ENCODE measurements at regions not wholly inside any gene's neighbourhood (a gene's known extent, or its start where the extent isn't known, plus 50 kb on each side); places are given as distances from the start of the nearest gene placed in this dataset.

- WGBS, 2 experiments (ENCODE audit: low coverage in 1 of 2, low lambda C conversion rate in 2 of 2, missing lambda C conversion rate in 2 of 2) = 13% methylated on average over 3 of the region's 3 CpGs
- no peak overlapping the region for H2AFZ ChIP-seq
- H3F3A ChIP-seq (ENCODE audit: insufficient read depth) = no peaks in the 10 kb centered on the region
- no peak overlapping the region for H3K4me2 ChIP-seq (ENCODE audit: unreplicated experiment)
- in situ Hi-C loops (cut with MboI) = no loop called here
- H3K27ac ChIP-seq = no peak overlapping the region
- no peaks in the 10 kb centered on the region for H3K36me3 ChIP-seq (ENCODE audit: low read depth)
- DNase-seq = no peak
- no peak overlapping the region for H3K9ac ChIP-seq
- no peak overlapping the region for H3K4me3 ChIP-seq
- H3K79me2 ChIP-seq (ENCODE audit: insufficient read depth) = no peaks in the 10 kb centered on the region
- no peaks in the 10 kb centered on the region for H3K4me1 ChIP-seq (ENCODE audit: insufficient read depth)
- H4K20me1 ChIP-seq (ENCODE audit: insufficient read depth) = no peaks in the 10 kb centered on the region
- H3K9me2 ChIP-seq (ENCODE audit: insufficient read depth) = no peaks in the 10 kb centered on the region
- no peaks in the 10 kb centered on the region for H3K27me3 ChIP-seq (replicated peaks; ENCODE audit: insufficient read depth)
- TF ChIP-seq EZH2phosphoT487 (IDR thresholded peaks at IDR 0.05; ENCODE audit: insufficient read depth, low read depth) (no peak), EZH2 (IDR thresholded peaks at IDR 0.05; ENCODE audit: insufficient read depth, poor library complexity, severe bottlenecking) (no peak)
- H3K9me3 ChIP-seq (ENCODE audit: low read depth) = no peaks in the 10 kb centered on the region
Measured at GRCh38 chr4:27728892-27729291, 868.3 kb downstream of the STIM2 start.

- H3F3A ChIP-seq (ENCODE audit: insufficient read depth) = no peaks in the 10 kb centered on the region
- TF ChIP-seq EZH2phosphoT487 (IDR thresholded peaks at IDR 0.05; ENCODE audit: insufficient read depth, low read depth) (no peak), EZH2 (IDR thresholded peaks at IDR 0.05; ENCODE audit: insufficient read depth, poor library complexity, severe bottlenecking) (no peak)
- no peaks in the 10 kb centered on the region; the same call in 1 of the 2 replicates for H3K9me2 ChIP-seq (ENCODE audit: insufficient read depth)
- no peak for DNase-seq
- H4K20me1 ChIP-seq (ENCODE audit: insufficient read depth) = no peaks in the 10 kb centered on the region
- H3K4me3 ChIP-seq = no peak overlapping the region
- in situ Hi-C loops (cut with MboI) = no loop called here
- no peak overlapping the region for H3K4me2 ChIP-seq (ENCODE audit: unreplicated experiment)
- no peaks in the 10 kb centered on the region for H3K36me3 ChIP-seq (ENCODE audit: low read depth)
- no peaks in the 10 kb centered on the region for H3K4me1 ChIP-seq (ENCODE audit: insufficient read depth)
- no peak overlapping the region for H3K27ac ChIP-seq
- no peak overlapping the region for H3K9ac ChIP-seq
- H2AFZ ChIP-seq = no peak overlapping the region
- H3K27me3 ChIP-seq (replicated peaks; ENCODE audit: insufficient read depth) = no peaks in the 10 kb centered on the region
- H3K9me3 ChIP-seq (ENCODE audit: low read depth) = no peaks in the 10 kb centered on the region
- no peaks in the 10 kb centered on the region for H3K79me2 ChIP-seq (ENCODE audit: insufficient read depth)
Measured at GRCh38 chr4:27742816-27743215, 882.2 kb downstream of the STIM2 start.

- Histone ChIP-seq H3F3A (ENCODE audit: insufficient read depth) (no peaks in the 10 kb centered on the region), H3K9me3 (ENCODE audit: low read depth) (no peaks in the 10 kb centered on the region), H3K4me2 (ENCODE audit: unreplicated experiment) (no peak overlapping the region), H4K20me1 (ENCODE audit: insufficient read depth) (no peaks in the 10 kb centered on the region), H3K9ac (no peak overlapping the region), H3K27me3 (replicated peaks; ENCODE audit: insufficient read depth) (no peaks in the 10 kb centered on the region), H3K4me1 (ENCODE audit: insufficient read depth) (no peaks in the 10 kb centered on the region), H3K4me3 (no peak overlapping the region), H3K79me2 (ENCODE audit: insufficient read depth) (no peaks in the 10 kb centered on the region), H2AFZ (no peak overlapping the region), H3K9me2 (ENCODE audit: insufficient read depth) (no peaks in the 10 kb centered on the region), H3K27ac (no peak overlapping the region), H3K36me3 (ENCODE audit: low read depth) (no peaks in the 10 kb centered on the region)
- DNase-seq = no peak
- TF ChIP-seq EZH2 (IDR thresholded peaks at IDR 0.05; ENCODE audit: insufficient read depth, poor library complexity, severe bottlenecking) = no peak
- no peak for TF ChIP-seq EZH2phosphoT487 (IDR thresholded peaks at IDR 0.05; ENCODE audit: insufficient read depth, low read depth)
- in situ Hi-C loops (cut with MboI) = no loop called here
- 27 to 28% methylated on average over 11 of the region's 11 CpGs for WGBS, 2 experiments (ENCODE audit: low coverage in 1 of 2, low lambda C conversion rate in 2 of 2, missing lambda C conversion rate in 2 of 2)
Measured at GRCh38 chr4:27759611-27760575, 899.3 kb downstream of the STIM2 start.

- H3K4me2 ChIP-seq (ENCODE audit: unreplicated experiment) = no peak overlapping the region
- no peaks in the 10 kb centered on the region for H3K36me3 ChIP-seq (ENCODE audit: low read depth)
- 36 to 37% methylated on average over 5 of the region's 5 CpGs for WGBS, 2 experiments (ENCODE audit: low coverage in 1 of 2, low lambda C conversion rate in 2 of 2, missing lambda C conversion rate in 2 of 2)
- no peak overlapping the region for H3K27ac ChIP-seq
- no peak overlapping the region for H3K4me3 ChIP-seq
- H3F3A ChIP-seq (ENCODE audit: insufficient read depth) = no peaks in the 10 kb centered on the region
- no peak for DNase-seq
- in situ Hi-C loops (cut with MboI) = no loop called here
- H3K27me3 ChIP-seq (replicated peaks; ENCODE audit: insufficient read depth) = no peaks in the 10 kb centered on the region
- no peaks in the 10 kb centered on the region for H4K20me1 ChIP-seq (ENCODE audit: insufficient read depth)
- no peaks in the 10 kb centered on the region for H3K9me2 ChIP-seq (ENCODE audit: insufficient read depth)
- no peaks in the 10 kb centered on the region for H3K79me2 ChIP-seq (ENCODE audit: insufficient read depth)
- H3K9me3 ChIP-seq (ENCODE audit: low read depth) = no peaks in the 10 kb centered on the region
- TF ChIP-seq EZH2 (IDR thresholded peaks at IDR 0.05; ENCODE audit: insufficient read depth, poor library complexity, severe bottlenecking) (no peak), EZH2phosphoT487 (IDR thresholded peaks at IDR 0.05; ENCODE audit: insufficient read depth, low read depth) (no peak)
- no peaks in the 10 kb centered on the region for H3K4me1 ChIP-seq (ENCODE audit: insufficient read depth)
- no peak overlapping the region for H3K9ac ChIP-seq
- no peak overlapping the region for H2AFZ ChIP-seq
Measured at GRCh38 chr4:27763830-27764525, 903.3 kb downstream of the STIM2 start.
